ENCODE measurements at regions not wholly inside any gene's neighbourhood (a gene's known extent, or its start where the extent isn't known, plus 50 kb on each side); places are given as distances from the start of the nearest gene placed in this dataset.

- peaks cover 17% of the 10 kb centered on the region for H3K27me3 Mint-ChIP-seq (ENCODE audit: low read depth, unreplicated experiment)
These were observed 59.8 kb downstream of the SOX11 start for GRCh38 chr2:5751873-5752482.

GRCh38 chr2:5756272-5756671, 64.1 kb downstream of the SOX11 start:
- H3K27me3 ChIP-seq (ENCODE audit: insufficient read depth, low read length), result peaks cover 2% of the 10 kb centered on the region
- Mint-ChIP-seq H3K27ac (ENCODE audit: unreplicated experiment) (no peak overlapping the region), H3K4me3 (ENCODE audit: unreplicated experiment) (no peak overlapping the region), H3K9me3 (ENCODE audit: unreplicated experiment) (no peaks in the 10 kb centered on the region), H3K27me3 (ENCODE audit: low read depth, unreplicated experiment) (peaks cover 14% of the 10 kb centered on the region), H3K4me1 (ENCODE audit: low read depth, unreplicated experiment) (no peaks in the 10 kb centered on the region), H3K36me3 (ENCODE audit: low read depth, unreplicated experiment) (no peaks in the 10 kb centered on the region)
- H3K36me3 ChIP-seq (ENCODE audit: insufficient read depth, low read length), result no peaks in the 10 kb centered on the region
- TF ChIP-seq CTCF (IDR thresholded peaks at IDR 0.05; ENCODE audit: insufficient read depth, low read depth, low read length), result no peak
- no peak for TF ChIP-seq EZH2 (IDR thresholded peaks at IDR 0.05; ENCODE audit: insufficient read depth, low read length)
- FAIRE-seq (no peak), DNase-seq (ENCODE audit: low read depth) (no peak)
- H3K4me2 ChIP-seq (ENCODE audit: low read length), result no peak overlapping the region
- no peak overlapping the region for H3K4me3 ChIP-seq (ENCODE audit: insufficient read depth, low read depth, low read length)
- H2AFZ ChIP-seq (ENCODE audit: low read depth, low read length), result no peak overlapping the region
- no peaks in the 10 kb centered on the region for H3K4me1 ChIP-seq (ENCODE audit: insufficient read depth, low read length)
- H3K9me3 ChIP-seq (ENCODE audit: insufficient read depth, low read depth, low read length), result no peaks in the 10 kb centered on the region
- H3K79me2 ChIP-seq (ENCODE audit: insufficient read depth, low read length), result no peaks in the 10 kb centered on the region
- no peaks in the 10 kb centered on the region for H4K20me1 ChIP-seq (ENCODE audit: insufficient read depth, low read length)
- no peak overlapping the region for H3K9ac ChIP-seq (ENCODE audit: low read length)
- H3K27ac ChIP-seq (ENCODE audit: low read depth, low read length), result no peak overlapping the region

More at GRCh38 chr2:5751873-5752482, 59.8 kb downstream of the SOX11 start:
- H3K79me2 ChIP-seq (ENCODE audit: insufficient read depth, low read length), result no peaks in the 10 kb centered on the region
- no peak overlapping the region for H3K27ac Mint-ChIP-seq (ENCODE audit: unreplicated experiment)
- H3K4me1 ChIP-seq (ENCODE audit: insufficient read depth, low read length), result no peaks in the 10 kb centered on the region
- DNase-seq (ENCODE audit: low read depth) (no peak), FAIRE-seq (no peak)
- no peak overlapping the region for H3K9ac ChIP-seq (ENCODE audit: low read length)
- no peaks in the 10 kb centered on the region for H3K36me3 Mint-ChIP-seq (ENCODE audit: low read depth, unreplicated experiment)
- no peaks in the 10 kb centered on the region for H3K9me3 ChIP-seq (ENCODE audit: insufficient read depth, low read depth, low read length)
- no peak for TF ChIP-seq CTCF (IDR thresholded peaks at IDR 0.05; ENCODE audit: insufficient read depth, low read depth, low read length)
- TF ChIP-seq EZH2 (IDR thresholded peaks at IDR 0.05; ENCODE audit: insufficient read depth, low read length), result no peak
- H2AFZ ChIP-seq (ENCODE audit: low read depth, low read length), result no peak overlapping the region
- no peak overlapping the region for H3K4me3 ChIP-seq (ENCODE audit: insufficient read depth, low read depth, low read length)
- H3K4me3 Mint-ChIP-seq (ENCODE audit: unreplicated experiment), result no peak overlapping the region
- H3K4me2 ChIP-seq (ENCODE audit: low read length), result no peak overlapping the region
- H3K9me3 Mint-ChIP-seq (ENCODE audit: unreplicated experiment), result peaks cover 7% of the 10 kb centered on the region
- H3K27me3 ChIP-seq (ENCODE audit: insufficient read depth, low read length), result no peaks in the 10 kb centered on the region
- H3K36me3 ChIP-seq (ENCODE audit: insufficient read depth, low read length), result no peaks in the 10 kb centered on the region
- H3K4me1 Mint-ChIP-seq (ENCODE audit: low read depth, unreplicated experiment), result peaks cover 1% of the 10 kb centered on the region
- H3K27ac ChIP-seq (ENCODE audit: low read depth, low read length), result no peak overlapping the region
- H4K20me1 ChIP-seq (ENCODE audit: insufficient read depth, low read length), result no peaks in the 10 kb centered on the region

GRCh38 chr2:5758346-5758745, 66.2 kb downstream of the SOX11 start:
- no peaks in the 10 kb centered on the region for H3K9me3 Mint-ChIP-seq (ENCODE audit: unreplicated experiment)
- Histone ChIP-seq H3K4me3 (ENCODE audit: insufficient read depth, low read depth, low read length) (no peak overlapping the region), H2AFZ (ENCODE audit: low read depth, low read length) (no peak overlapping the region), H3K4me1 (ENCODE audit: insufficient read depth, low read length) (no peaks in the 10 kb centered on the region), H4K20me1 (ENCODE audit: insufficient read depth, low read length) (no peaks in the 10 kb centered on the region), H3K9ac (ENCODE audit: low read length) (no peak overlapping the region), H3K36me3 (ENCODE audit: insufficient read depth, low read length) (no peaks in the 10 kb centered on the region), H3K27ac (ENCODE audit: low read depth, low read length) (no peak overlapping the region), H3K27me3 (ENCODE audit: insufficient read depth, low read length) (peaks cover 2% of the 10 kb centered on the region), H3K4me2 (ENCODE audit: low read length) (no peak overlapping the region), H3K79me2 (ENCODE audit: insufficient read depth, low read length) (no peaks in the 10 kb centered on the region), H3K9me3 (ENCODE audit: insufficient read depth, low read depth, low read length) (no peaks in the 10 kb centered on the region)
- H3K27me3 Mint-ChIP-seq (ENCODE audit: low read depth, unreplicated experiment), result peaks cover 14% of the 10 kb centered on the region
- DNase-seq (ENCODE audit: low read depth), result no peak
- H3K4me3 Mint-ChIP-seq (ENCODE audit: unreplicated experiment), result no peak overlapping the region
- no peak for FAIRE-seq
- TF ChIP-seq CTCF (IDR thresholded peaks at IDR 0.05; ENCODE audit: insufficient read depth, low read depth, low read length) (no peak), EZH2 (IDR thresholded peaks at IDR 0.05; ENCODE audit: insufficient read depth, low read length) (no peak)
- no peak overlapping the region for H3K27ac Mint-ChIP-seq (ENCODE audit: unreplicated experiment)
- no peaks in the 10 kb centered on the region for H3K36me3 Mint-ChIP-seq (ENCODE audit: low read depth, unreplicated experiment)
- H3K4me1 Mint-ChIP-seq (ENCODE audit: low read depth, unreplicated experiment), result no peaks in the 10 kb centered on the region
